Fibroblast of pulmonary artery (primary cell): ENCODE measurements at regions not wholly inside any gene's neighbourhood (a gene's known extent, or its start where the extent isn't known, plus 50 kb on each side); places are given as distances from the start of the nearest gene placed in this dataset.

ENCODE experiments used
- DNase-seq: peaks from one replicate; pipeline ENCODE4 v3.0.0-alpha.2; 2010; ENCODE audit warnings: low read depth
- H3K4me3 ChIP-seq: replicated peaks from 2 replicates; pipeline ENCODE4 v1.5.1; 2011; ENCODE audit warnings: low read depth, mild to moderate bottlenecking, control low read depth, low read length, moderate library complexity
- TF ChIP-seq, protein P1 (sequence below): IDR thresholded peaks from 2 replicates; pipeline ENCODE4 v1.5.1; 2011; ENCODE audit warnings: mild to moderate bottlenecking, control low read depth, low read length, inconsistent platforms; ENCODE audit errors: missing control alignments

DNA sequence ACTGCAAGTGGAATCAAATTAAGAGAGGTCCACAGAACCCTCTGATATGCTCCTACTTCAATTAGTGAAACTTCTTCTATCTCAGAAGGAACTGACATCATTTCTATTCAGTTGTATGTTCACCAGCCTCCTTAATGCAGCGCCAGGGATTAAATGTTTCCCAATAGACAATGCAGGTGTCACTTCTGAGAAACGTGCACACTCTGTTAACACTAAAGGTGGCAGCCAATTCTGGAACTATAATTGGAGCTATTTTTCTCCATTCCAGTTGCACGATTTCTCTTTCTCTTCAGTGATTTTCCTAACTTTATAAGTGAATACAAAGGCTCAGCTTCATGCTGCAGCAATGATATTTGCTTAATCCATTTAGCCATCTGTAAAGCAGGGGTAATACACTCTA, 821.9 kb downstream of the TDRD15 start:
- DNase-seq = no peak
- no peak overlapping the region for H3K4me3 ChIP-seq
- TF ChIP-seq, protein P1, sequence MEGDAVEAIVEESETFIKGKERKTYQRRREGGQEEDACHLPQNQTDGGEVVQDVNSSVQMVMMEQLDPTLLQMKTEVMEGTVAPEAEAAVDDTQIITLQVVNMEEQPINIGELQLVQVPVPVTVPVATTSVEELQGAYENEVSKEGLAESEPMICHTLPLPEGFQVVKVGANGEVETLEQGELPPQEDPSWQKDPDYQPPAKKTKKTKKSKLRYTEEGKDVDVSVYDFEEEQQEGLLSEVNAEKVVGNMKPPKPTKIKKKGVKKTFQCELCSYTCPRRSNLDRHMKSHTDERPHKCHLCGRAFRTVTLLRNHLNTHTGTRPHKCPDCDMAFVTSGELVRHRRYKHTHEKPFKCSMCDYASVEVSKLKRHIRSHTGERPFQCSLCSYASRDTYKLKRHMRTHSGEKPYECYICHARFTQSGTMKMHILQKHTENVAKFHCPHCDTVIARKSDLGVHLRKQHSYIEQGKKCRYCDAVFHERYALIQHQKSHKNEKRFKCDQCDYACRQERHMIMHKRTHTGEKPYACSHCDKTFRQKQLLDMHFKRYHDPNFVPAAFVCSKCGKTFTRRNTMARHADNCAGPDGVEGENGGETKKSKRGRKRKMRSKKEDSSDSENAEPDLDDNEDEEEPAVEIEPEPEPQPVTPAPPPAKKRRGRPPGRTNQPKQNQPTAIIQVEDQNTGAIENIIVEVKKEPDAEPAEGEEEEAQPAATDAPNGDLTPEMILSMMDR = no peak

DNA sequence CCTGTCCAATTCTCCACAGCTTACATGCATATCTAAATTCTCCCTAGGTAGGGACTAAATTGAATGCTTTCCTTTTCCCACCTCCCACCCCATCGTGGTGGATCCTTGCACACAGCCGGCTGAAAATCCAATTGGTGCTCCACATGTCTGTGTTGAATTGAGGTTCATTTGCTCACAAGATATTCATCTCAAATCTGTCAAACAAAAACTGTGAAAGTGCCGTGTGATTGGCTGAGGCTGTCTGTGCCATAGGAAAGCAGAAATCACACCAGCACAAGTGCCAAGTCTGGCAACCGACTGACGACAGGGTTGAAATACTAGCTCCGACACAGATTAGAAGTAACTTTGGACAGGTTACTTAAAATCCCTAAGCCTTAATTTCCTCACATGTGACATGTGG, 823.3 kb downstream of the TDRD15 start:
- no peak for DNase-seq
- no peak overlapping the region for H3K4me3 ChIP-seq
- TF ChIP-seq, protein P1 = no peak

DNA sequence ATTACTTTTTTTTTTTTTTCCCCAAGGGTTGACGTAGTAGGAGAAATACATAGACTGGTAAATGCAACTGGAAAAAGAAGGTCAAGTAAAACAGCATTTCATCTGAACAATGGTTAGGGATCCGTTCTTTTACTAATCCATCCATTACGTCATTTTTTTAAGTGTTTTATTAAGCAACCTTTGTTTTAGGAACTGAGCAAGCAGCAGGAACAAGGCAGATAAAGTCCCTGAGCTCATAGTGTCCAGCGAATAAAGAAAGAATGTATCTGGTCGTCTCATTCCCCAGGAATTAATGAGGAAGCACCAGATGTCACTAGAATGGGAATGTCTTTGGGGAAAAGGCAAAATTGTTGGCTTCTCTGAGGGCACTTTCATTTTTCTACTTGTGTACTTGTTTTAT, 842.4 kb downstream of the TDRD15 start:
- TF ChIP-seq, protein P1 = no peak
- DNase-seq = peak; percentile 23
- no peak overlapping the region for H3K4me3 ChIP-seq

DNA sequence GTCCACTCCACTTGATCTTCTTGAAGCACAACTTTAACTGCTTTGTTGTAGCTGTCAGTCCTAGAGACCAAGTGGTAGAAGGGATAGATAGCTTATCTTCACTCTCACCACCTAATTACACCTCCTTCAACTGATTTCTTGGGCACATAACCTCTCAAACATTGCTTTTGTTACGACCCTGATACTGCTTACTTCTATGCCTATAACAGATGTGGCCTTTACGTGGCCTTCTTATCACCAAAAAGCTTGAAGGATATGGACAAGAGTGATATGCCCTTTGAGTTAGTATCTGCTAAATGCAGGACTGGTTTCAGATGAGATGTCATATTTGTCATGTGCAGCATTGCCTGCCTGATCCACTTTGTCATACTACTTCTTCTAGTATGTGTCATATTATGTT, 847.2 kb downstream of the TDRD15 start:
- H3K4me3 ChIP-seq = no peak overlapping the region
- DNase-seq = no peak
- TF ChIP-seq, protein P1 = no peak

DNA sequence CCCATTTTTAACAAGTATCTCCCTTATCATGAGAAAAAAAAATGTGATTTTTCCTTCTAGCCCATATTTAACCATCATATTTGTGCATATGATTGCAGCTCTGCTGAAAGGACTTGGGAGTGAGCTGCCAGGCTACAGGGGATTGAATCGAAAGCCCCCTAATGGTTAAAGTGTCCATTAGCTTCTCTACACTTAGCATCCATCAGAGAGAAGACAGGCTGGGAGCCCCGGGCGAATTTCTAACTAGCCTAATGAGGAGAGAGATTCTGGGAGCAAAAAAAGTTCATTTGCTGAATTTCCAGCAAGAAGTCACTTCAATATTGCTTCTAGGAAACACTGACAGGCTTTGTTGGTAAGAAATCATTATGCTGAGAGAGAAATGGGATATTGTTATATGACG, 848.8 kb downstream of the TDRD15 start:
- TF ChIP-seq, protein P1 = no peak
- no peak for DNase-seq
- no peak overlapping the region for H3K4me3 ChIP-seq

DNA sequence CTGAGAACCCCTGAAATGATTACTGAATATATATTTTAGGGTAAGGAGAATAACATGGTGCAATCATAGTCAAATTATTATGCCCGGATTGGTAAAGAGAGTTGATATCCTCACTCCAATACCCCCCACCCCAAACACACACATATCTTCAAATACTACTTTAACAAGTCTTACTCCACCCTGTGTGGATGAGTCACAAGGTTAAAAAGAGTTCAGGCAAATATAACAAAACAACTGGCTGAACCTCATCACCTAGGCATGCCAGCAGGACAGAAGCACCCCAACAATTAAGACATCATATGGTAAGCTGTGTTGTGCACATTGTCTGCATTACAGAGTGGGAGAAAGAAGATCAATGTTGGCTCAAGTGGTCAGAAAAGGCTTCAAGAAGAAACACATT, 857.4 kb downstream of the TDRD15 start:
- TF ChIP-seq, protein P1 = no peak
- no peak for DNase-seq
- H3K4me3 ChIP-seq = no peak overlapping the region

DNA sequence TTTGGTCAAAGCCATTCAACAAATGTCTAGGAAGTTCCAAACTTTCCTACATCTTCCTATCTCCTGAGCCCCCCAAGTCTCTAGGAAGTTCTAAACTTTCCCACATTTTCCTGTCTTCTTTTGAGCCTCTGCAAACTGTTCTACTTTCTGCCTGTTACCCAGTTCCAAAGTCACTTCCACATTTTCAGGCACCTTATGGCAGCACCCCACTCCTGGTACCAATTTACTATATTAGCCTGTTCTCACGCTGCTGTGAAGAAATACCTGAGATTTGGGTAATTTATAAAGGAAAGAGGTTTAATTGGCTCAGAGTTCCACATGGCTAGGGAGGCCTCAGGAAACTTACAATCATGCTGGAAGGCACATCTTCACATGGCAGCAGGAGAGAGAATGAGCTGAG, 869.2 kb downstream of the TDRD15 start:
- no peak overlapping the region for H3K4me3 ChIP-seq
- TF ChIP-seq, protein P1 = no peak
- DNase-seq = no peak
